GM12872 (cell line): ENCODE measurements at regions not wholly inside any gene's neighbourhood (a gene's known extent, or its start where the extent isn't known, plus 50 kb on each side); places are given as distances from the start of the nearest gene placed in this dataset.

Experiments used
- CTCF ChIP-seq: IDR thresholded peaks from 3 replicates; pipeline ENCODE4 v1.5.1; 2011; ENCODE audit warnings: low read depth, mild to moderate bottlenecking, low read length, moderate library complexity; ENCODE audit not compliant: insufficient read depth

- no peak for TF ChIP-seq CTCF
Observed at GRCh38 chr2:225207471-225207870, 165.2 kb upstream of the DOCK10 start.

GRCh38 chr2:225207043-225207442 lies 164.8 kb upstream of the DOCK10 start:
- no peak for TF ChIP-seq CTCF

GRCh38 chr2:225196579-225196978 lies 154.3 kb upstream of the DOCK10 start:
- no peak for TF ChIP-seq CTCF

GRCh38 chr2:225192869-225193268 lies 150.6 kb upstream of the DOCK10 start:
- TF ChIP-seq CTCF, result no peak

- TF ChIP-seq CTCF, result no peak
Observed at GRCh38 chr2:225190987-225191386, 148.7 kb upstream of the DOCK10 start.

GRCh38 chr2:225184948-225185347 lies 142.7 kb upstream of the DOCK10 start:
- TF ChIP-seq CTCF, result no peak

- no peak for TF ChIP-seq CTCF
Observed at GRCh38 chr2:225182126-225182525, 139.9 kb upstream of the DOCK10 start.

- TF ChIP-seq CTCF, result no peak
Observed at GRCh38 chr2:225177098-225177497, 134.8 kb upstream of the DOCK10 start.
